IMR-90 (cell line): ENCODE measurements at regions not wholly inside any gene's neighbourhood (a gene's known extent, or its start where the extent isn't known, plus 50 kb on each side); places are given as distances from the start of the nearest gene placed in this dataset.

ENCODE experiments used
- CTCF ChIP-seq: conservative IDR thresholded peaks from 2 replicates; pipeline ENCODE4 v1.5.1; 2012; ENCODE audit warnings: mild to moderate bottlenecking, low read depth, low read length, improper control_type of control experiment
- POLR2A ChIP-seq: IDR thresholded peaks from 2 replicates; pipeline ENCODE4 v1.6.1; 2012; ENCODE audit warnings: mild to moderate bottlenecking, low read depth, low read length
- RAD21 ChIP-seq: IDR thresholded peaks from 2 replicates; pipeline ENCODE4 v1.6.1; 2012; ENCODE audit warnings: low read length, improper control_type of control experiment

GRCh38 chr13:70457474-70457873 is 349.2 kb upstream of the KLHL1 start:
- TF ChIP-seq CTCF (no peak), POLR2A (no peak), RAD21 (no peak)
